ENCODE measurements at regions not wholly inside any gene's neighbourhood (a gene's known extent, or its start where the extent isn't known, plus 50 kb on each side); places are given as distances from the start of the nearest gene placed in this dataset.
A peak's percentile ranks its signal among the peaks of the same experiment; 100 is the strongest.
"Not testable (repeated sequence)": the region's sequence is repeated elsewhere in the genome, so short reads cannot be mapped to it uniquely, and the experiment has no call there.

DNA sequence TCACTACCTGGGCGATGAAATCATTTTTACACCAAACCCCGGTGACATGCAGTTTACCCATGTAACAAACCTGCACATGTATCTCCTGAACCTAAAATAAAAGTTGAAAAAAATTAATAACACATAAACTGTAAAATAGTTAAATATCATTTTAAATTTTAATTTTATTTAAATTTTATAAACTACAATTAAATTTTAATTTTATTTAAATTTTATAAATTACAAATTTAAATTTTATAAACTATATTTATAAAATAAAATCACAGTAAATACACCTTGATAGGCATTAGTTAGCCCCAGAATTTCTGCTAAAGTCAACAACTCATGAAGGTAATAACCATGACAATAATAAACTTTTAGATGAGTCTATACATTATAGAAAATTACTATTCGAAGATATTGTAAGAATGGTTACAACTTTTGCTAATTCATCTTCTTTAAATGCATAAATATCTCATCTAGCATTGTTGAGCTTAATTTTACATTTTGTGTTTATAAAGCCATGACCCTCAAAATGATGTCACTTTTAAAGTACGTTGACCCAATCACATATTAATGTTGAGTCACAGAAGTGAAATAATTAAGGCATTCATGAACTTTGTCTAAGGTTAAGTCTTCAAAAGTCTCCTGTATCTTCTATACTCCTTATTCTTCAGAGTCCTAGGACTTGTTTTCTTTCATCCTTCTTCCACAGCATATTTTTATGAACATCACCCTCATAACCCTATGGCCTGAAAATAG, 755.8 kb upstream of the LCORL start:
- no peak for DNase-seq (ENCODE audit: low read depth in 2 of 2)

DNA sequence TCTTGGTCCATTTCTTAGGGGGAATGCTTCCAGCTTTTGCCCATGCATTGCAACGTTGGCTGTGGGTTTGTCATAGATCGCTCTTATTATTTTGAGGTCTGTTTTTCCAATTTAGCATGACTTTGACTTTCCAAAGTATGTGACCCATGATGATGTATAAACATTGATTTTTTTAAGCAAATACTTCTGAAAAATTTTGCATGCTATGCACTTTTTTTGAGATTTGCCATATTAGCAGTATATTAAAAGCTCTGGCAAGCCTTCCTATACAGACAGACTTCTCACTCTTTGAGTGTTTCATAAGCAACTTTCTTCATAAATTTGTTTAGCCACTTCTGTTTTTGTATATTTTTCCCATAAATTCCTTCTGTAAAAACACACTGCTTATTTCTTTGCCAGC, 746.4 kb upstream of the LCORL start:
- DNase-seq (ENCODE audit: low read depth in 2 of 2): no peak

DNA sequence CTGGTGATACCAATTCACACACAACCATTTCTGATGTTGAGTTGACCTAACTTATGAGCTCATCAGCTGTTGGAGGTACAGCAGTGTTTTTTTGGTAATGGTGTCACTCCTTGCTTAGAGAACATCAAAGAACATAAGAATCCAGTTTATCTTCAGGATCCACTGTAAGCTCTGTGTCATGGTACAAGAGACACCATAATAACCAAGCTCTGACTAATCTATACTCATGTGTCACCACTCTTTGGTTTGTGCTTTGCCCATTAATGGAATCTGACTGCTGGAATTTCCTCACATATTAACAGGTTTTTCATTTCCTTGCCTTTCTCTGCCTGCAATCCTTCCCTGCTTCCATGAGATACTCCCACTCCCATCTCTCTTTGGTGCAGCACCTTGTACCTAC, 735.1 kb upstream of the LCORL start:
- no peak for DNase-seq (ENCODE audit: low read depth in 2 of 2)

DNA sequence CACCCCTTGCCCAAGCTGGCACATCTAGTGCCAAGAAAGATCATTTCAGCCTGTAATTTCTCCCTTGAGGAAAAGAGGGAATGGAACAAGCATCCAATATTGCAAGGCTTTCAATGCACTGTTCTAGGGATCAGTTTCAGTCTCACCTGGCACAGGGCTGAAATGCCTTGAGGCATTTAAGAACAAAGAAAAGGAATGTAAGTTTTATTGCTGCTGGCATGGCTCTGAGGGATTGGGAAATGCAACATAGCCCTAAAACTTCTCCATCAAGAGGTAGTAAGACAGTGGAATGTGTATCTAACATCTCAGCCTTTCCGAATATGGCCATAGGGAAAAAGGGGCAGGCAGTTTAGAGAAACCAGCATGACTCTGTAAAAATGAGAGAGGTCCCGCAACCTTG, 732.6 kb upstream of the LCORL start:
- DNase-seq (ENCODE audit: low read depth in 2 of 2): no peak

DNA sequence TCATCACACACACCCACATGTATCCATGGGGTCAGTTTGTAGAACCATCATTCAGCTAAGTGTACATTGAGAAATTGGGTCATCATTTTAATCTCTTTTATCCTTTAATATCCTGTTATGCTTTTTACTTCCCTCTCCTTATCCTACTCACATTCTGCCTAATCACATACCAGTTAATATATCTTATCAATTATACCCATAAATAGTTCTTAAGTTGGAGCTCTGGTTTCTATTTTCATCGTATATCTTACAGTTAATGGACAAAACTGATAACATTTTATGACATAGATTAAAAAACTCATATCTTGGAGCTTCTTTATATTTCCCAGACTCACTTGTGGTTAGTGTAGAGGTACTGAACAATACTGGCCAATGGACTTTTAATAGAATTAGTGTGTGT, 729.5 kb upstream of the LCORL start:
- DNase-seq (ENCODE audit: low read depth in 2 of 2): no peak

DNA sequence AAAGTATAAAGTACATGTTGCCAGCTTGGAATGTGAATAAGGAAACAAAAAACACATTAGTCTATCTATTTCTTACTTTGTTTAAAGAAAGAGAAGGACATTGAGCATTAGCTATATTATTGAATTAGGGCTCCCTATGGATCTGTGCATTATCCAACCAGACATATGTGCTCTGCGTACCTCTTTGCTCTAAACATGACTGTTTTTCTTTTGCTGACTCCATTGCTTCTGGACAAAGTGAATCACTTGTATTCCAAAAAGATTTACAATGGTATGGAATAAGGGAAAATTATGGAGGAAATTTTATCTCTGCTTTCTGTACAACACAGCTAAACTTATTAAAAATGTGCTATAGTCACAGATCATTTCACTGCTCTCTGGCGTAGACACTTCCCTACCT, 727.8 kb upstream of the LCORL start:
- DNase-seq (ENCODE audit: low read depth in 2 of 2): no peak

DNA sequence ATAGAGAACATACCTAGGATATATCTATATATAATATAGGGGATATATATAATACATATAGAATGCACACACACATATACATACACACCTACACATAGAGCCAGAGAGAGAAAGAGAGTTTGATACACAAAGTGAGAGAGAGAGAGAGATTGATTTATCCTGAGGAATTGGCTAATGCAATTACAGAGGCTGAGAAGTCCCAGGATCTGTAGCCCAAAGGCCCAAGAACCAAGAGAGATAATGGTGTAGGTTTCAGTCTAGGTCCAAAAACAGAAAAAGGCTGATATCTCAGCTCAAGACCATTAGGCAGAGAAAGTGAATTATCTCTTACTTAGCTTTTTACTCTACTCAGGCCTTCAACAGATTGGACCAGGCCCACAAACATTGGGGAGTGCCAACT, 715.0 kb upstream of the LCORL start:
- no peak for DNase-seq (ENCODE audit: low read depth in 2 of 2)

DNA sequence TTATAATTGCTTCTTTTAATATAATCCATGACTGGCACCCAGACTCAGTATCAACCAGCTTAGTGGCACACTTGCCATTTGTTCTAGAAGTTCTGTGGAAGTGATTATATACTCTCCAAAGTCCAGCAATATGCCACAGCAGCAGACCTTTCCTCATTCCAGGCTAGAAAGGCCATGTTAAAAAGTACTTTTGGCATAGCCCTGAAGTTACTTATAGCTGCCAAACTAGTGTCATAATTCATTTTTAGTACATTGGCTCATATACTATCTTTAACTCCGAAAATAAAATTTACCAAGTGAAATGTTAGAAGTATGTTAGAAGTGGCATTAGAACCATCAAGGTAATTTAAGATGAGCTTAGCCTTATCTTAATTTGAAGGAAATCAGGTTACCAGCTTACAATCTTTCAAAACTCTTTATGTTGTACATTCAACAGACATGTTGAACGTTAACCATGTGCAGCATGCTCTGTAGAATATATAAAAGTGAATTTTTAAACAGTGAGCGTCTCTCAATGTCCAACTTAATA, 714.2 kb upstream of the LCORL start:
- DNase-seq (ENCODE audit: low read depth in 2 of 2): no peak

DNA sequence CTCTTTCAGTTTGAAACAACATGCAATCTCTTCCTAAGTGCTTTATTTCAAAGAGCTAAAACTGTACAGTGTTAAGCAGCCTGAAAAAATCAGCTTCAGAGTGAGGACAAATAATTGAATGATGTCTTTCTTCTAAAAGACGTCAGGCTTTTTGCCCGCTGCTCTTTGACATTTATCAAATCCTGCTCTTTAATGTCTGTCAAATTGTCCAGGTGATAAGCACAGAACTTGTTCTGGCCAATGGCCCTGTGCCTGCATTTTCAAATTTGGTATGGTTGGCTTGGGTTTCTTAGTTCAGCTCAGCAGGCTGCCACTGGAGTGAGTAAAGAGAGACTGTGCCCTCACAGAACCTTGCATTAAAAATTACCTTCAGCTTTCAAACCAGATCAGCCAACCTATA, 712.9 kb upstream of the LCORL start:
- no peak for DNase-seq (ENCODE audit: low read depth in 2 of 2)

DNA sequence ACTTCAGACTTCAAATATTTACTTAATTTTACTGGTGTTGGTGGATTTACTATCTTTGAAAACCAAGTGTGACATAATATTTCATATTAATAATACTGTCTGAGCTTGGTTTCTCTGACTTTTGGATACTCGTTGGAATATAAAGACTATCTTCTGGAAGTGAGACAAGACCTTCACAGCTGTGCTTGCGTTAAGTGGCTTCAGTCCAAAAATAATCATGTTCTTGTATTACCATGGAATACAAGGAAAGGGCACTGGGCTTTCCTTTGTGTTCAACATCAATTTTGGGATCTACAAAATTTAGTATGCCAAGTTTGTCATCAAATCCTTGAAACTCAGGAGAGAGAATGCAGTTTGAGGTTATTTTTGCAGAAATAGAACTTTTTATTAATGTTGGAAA, 712.4 kb upstream of the LCORL start:
- no peak for DNase-seq (ENCODE audit: low read depth in 2 of 2)

DNA sequence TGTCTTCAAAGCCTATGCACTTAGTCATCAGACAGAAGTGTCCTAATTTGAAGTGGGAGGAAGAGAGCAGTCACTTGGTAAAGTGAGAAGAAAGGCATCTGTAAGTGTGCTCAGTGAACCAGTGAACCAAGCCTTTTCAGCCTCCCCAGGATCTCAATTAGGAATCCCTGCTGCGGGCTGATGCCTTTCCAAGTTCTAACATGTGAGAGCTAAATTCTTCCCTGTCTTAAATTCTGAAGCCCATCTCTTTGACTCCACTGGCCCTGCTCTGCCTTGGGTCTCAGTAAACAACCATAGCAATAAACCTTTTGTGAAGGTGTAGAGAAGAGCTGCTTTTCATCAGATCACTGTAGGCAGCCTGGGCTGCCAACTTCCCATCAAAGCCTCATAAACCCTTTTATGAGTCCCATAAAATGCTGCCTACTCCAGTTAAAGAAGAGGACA, 701.2 kb upstream of the LCORL start:
- no peak for DNase-seq (ENCODE audit: low read depth in 2 of 2)

DNA sequence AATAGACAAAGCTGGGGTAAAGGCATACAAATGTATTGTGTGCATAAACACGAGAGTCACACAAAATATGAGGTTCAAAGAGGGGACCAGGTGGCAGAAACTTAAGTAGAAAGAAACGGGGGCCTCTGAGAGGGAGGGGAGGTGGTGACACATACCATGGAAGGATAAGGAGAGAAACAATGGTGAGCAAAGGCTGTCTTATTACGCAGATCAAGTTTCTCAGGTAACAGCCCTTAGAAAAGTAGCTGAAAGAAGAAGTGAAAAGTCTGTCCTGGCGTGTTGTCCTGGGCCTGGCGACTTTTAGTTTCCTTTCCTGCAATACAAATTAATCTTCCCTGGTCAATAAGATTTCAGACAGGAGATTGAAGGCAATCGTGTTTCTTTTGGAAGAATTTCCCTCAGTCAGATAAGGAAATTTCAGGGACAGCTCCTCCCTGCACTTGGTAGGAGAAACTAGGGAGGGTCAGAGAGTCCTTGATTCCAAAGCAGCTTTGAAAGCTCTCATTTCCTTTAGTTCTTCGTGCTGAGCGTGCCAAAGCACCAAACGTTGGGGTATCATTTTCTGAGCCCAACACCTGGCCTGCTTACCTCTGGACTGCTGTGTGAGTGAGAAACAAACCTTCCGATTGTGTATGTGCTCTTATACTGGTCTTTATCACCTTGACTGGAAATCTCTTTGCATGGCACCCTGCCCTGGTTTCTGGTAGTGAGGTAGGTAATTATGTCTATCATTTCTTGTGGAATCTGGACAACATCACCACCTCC, 676.7 kb upstream of the LCORL start:
- no peak for DNase-seq (ENCODE audit: low read depth in 2 of 2)

DNA sequence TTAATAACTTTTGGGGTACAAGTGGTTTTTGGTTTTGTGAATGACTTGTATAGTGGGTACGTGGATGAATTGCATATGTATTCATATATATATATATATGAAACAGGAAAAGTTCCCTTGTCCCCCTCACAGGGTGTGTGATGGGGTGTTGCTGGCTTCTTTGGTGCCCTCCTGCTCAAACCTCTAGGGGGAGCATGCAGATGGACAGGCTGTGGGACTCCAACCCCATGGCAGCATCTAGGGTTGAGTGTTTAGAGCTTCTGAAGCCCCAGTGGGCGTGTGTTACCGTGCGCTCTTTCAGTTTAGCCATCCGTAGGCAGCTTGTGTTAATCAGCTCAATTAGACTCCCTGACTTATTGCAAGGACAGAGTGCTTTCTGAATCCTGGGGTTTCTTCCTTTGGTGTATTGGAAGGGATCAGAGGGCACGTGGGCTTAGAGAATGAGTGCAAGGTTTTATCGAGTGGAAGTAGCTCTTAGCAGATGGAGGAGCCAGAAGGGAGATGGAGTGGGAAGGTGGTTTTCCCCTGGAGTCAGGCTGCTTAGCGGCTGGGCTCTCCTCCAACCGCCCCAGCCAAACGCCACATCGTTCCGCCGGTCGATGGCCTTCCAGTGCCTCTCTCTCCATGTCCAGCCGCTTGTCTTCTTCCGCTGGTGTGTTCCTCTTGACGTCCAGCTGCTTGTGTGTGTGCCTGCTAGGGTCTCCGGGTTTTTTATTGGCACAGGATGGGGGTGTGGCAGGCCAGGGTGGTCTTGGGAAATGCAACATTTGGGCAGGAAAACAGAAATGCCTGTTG, 674.4 kb upstream of the LCORL start:
- no peak for DNase-seq (ENCODE audit: low read depth in 2 of 2)

DNA sequence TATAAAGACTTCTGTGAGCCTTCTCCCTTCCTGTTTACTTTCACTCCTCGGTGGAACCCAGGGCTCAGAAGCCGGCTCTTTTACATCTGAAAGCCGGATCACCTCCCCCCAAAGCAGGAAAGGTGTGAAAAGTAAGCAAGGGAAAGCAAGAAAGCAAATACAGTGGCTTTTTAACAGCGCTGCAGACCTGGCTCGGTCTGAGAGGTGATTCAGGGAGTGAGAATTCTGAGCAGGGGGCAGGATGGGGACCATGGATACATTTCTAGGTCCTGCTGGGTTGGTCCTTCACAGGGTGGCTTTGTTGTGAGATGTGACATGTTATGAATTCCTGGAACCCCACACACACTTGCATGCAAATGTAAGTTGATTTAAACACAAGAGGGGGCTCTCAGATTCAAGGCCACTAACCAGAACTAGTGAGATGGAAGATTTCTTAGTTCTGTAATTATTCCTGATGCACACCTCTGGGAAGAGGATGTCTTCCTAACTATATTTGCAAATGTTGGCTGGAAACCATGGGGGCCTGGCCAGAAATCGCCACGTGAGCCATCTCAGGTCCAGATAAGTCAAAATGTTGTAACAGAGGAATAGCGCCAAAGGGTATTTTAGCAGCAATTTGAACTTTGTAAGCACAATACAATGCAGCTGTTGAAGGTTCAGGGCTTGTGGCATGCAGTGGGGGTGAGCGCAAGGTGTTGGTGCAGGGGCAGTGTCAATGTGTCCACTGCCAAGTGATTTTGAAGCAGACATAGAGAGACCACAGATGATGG, 670.1 kb upstream of the LCORL start:
- DNase-seq (ENCODE audit: low read depth in 2 of 2): no peak

DNA sequence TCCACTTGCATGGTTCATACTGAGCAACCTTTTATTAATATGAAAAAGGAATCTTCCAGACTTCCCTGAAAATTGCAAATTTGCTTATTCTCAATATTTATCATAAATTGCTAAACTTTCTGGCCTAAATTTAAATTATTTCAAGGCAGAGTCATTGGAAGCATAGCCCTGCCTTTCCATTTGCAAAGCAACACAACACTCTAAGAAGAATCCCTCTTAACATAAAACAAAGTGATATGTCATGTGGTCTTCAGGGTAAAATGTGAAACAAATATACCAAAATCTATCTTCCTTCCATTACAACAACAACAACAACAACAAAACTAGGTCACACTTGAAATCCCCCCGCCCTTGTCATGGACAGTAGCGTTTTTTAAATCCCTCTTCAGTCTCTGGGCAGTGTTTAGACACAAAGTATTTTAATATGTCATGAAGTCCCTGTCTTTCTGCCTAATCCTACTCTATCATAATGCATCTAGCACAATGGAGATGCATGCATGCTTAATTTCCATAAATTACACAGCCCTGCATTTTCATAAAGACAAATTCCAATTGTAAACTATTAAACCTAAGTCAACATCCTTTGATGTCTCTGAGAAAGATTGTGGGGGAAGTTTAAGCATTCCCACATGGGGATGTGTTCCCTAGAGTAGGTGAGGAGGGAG, 668.9 kb upstream of the LCORL start:
- no peak for DNase-seq (ENCODE audit: low read depth in 2 of 2)

DNA sequence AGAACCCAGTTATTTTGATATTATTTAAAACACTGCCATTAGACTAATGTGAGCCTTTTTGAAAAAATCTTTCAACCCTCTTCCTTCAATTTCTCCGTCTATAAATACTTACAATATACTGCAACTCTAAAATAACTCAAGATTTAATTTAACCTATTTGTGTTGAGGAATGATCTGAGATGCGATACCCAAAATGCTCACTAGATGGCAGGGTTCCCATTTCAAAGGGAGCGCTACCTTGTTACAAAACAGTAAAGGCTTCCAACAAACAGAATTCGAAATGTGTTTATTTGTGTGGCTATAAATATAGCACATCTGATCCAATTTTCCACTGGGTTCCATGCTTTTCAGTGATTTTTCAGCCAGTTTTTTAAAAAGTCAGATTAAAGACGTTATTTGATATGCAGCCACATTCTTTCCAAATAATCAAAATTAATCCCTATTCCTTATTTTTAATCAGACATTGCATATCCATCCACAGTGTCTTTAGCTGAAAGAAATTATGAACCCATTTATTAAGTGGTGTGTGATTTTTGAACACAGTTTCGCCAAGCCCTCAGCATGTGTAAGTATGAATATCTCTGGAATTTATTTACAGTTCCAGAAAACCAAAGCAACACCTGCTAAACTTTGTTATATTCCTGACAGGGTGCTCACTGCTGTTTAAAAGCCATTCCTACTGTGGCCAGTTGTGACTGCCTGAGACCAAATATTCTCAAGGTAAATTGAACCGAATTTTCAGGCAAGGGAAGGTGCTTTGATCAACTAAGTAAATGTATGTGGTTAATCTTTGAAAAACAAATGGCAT, 668.0 kb upstream of the LCORL start:
- DNase-seq (ENCODE audit: low read depth in 2 of 2): peak; percentile 35 to 36

DNA sequence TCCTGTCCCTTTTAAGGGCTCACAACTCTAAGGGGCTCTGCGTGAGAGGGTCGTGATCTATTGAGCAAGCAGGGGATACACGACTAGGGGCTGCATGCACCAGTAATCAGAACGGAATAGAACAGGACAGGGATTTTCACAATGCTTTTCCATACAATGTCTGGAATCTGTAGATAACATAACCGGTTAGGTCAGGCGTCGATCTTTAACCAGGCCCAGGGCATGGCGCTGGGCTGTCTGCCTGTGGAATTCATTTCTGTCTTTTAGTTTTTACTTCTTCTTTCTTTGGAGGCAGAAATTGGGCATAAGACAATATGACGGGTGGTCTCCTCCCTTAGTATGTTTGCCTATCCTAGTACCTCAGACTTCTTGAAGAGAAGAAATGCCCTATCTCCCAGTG, 666.8 kb upstream of the LCORL start:
- DNase-seq (ENCODE audit: low read depth in 2 of 2): not testable (repeated sequence)

DNA sequence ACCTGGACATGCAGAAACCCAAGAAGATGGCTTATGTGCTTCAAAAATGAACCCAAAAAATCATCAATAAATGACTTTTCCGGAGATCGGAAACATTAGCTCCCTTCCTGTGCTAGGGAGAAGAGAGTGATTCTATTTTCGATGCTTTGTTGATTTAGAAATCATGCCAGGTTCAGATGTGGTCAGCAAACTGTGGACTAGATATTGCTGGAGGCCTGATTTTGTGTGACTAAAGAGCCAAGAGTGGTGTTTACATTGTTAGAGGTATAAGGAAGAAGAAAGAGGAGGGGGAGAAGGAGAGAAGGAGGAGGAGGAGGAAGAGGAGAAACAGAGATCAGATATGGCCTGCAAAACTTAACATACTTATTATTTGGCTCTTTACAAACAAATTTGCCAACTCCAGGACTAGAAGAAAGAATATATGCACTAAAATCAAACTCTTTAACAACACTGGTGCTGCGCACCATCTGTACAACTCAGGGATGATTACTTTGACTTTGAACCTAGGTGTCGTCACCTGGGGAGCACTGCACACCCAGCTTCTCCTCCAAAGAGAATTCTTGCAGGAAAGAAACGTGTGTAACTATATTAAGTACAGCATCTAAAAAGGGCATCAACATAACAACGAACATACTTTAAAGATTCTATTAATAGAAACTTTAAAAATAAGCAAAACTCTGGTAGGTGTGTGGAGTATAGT, 664.9 kb upstream of the LCORL start:
- no peak for DNase-seq (ENCODE audit: low read depth in 2 of 2)

DNA sequence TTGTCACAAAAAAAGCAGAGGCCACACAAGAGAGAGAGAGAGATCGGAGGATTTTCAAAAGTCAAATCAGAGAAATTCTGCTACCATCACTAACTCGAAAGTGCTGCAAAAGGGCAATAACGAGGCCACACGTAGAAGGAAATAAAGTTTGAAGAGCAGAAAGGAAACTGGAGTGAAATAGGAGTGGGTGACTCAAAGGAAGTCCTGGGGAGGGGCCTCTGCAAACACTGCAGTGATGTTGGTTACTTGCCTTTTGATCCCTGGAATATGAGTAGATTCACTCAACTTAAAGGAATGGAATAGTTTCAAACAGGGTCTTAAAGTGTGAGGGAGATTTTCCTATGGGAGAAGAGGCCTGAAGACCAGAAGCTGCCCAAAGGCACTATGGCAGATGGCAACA, 663.4 kb upstream of the LCORL start:
- DNase-seq (ENCODE audit: low read depth in 2 of 2): no peak

DNA sequence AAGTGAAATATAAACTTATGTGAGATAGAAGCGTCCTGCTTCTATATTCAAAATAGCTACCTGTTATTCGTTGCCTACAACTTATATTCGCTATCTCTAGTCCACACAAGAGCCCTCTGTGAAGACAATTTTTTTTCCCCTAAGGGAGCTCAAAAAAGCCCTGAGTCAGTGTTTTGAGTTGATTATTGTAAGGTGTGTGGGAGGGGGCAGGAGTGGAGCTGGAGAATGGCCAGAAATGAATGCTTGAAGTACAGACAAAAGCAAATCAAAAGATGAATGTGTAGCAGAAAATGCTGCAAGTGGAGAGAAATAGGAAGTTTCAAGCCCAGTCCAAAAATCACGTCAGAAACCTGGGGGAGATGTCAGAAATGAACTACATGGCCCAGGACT, 655.0 kb upstream of the LCORL start:
- no peak for DNase-seq (ENCODE audit: low read depth in 2 of 2)
